MM.1S (cell line): ENCODE measurements at regions not wholly inside any gene's neighbourhood (a gene's known extent, or its start where the extent isn't known, plus 50 kb on each side); places are given as distances from the start of the nearest gene placed in this dataset.

ENCODE experiments used
- EZH2 ChIP-seq: fragments of 300-600 bp; sonication (generic); optimal IDR thresholded peaks from 2 replicates; pipeline ENCODE3; 2017; ENCODE audit warnings: low read depth, mild to moderate bottlenecking, antibody characterized with exemption, low read length, mixed read lengths
- EZH2phosphoT487 ChIP-seq: fragments of 300-600 bp; sonication (generic); IDR thresholded peaks from 2 replicates; pipeline ENCODE4 v1.6.1; 2018; ENCODE audit warnings: antibody characterized with exemption, low read length
- TF ChIP-seq, protein P1 (sequence below): fragments of 300-600 bp; sonication (generic); IDR thresholded peaks from 2 replicates; pipeline ENCODE4 v1.5.1; 2016; ENCODE audit warnings: antibody characterized with exemption, low read length, mixed read lengths

DNA sequence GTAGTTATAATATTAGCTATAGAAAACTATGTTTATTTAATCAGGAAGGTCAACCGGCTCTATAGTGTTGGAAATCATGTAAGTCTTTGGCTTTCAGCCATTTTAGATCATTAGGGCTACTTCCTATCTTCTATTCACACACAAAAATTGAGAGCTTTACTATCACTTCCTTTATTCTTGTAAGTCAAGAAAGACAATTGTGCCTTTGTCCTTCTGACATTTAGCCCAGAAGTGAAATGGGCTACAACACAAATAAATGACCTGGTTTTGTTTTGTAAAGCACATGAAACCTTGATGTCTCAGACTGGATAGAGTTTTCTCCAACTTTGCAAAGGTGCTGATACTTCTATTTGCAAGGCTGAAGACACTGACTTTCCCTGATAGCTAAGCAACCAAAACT is 122.4 kb upstream of the ACSL4 start:
- TF ChIP-seq, protein P1, sequence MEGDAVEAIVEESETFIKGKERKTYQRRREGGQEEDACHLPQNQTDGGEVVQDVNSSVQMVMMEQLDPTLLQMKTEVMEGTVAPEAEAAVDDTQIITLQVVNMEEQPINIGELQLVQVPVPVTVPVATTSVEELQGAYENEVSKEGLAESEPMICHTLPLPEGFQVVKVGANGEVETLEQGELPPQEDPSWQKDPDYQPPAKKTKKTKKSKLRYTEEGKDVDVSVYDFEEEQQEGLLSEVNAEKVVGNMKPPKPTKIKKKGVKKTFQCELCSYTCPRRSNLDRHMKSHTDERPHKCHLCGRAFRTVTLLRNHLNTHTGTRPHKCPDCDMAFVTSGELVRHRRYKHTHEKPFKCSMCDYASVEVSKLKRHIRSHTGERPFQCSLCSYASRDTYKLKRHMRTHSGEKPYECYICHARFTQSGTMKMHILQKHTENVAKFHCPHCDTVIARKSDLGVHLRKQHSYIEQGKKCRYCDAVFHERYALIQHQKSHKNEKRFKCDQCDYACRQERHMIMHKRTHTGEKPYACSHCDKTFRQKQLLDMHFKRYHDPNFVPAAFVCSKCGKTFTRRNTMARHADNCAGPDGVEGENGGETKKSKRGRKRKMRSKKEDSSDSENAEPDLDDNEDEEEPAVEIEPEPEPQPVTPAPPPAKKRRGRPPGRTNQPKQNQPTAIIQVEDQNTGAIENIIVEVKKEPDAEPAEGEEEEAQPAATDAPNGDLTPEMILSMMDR, result no peak
- no peak for TF ChIP-seq EZH2
- no peak for TF ChIP-seq EZH2phosphoT487
